ENCODE measurements at regions not wholly inside any gene's neighbourhood (a gene's known extent, or its start where the extent isn't known, plus 50 kb on each side); places are given as distances from the start of the nearest gene placed in this dataset.

- DNase-seq: no peak
Measured at GRCh38 chr21:43316156-43316845, 110.6 kb downstream of the SIK1 start.

- DNase-seq: no peak
Measured at GRCh38 chr21:43315244-43316137, 111.4 kb downstream of the SIK1 start.

DNA sequence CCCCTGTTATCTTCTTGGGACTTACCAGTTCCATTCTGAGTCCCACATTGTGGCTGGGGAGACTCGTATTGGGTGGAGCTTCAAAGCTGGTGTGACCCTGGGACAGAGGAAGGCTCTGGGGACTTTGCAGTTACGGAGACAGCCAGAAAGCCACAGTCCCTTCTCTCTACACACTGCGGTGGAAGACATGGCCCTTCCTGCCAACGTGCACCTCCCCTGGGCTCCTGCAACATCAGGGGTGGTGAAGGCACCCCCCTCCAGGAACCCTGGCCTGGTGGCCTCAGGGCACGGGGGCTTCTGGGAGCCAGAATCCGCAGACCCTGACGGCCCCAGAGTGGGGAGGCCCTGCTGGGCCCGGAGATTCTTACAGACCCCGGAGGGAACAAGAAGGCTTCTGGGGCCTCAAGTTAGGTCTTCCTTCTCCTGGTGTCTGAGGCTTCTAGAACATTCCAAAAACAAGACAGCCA lies 113.0 kb downstream of the SIK1 start:
- no peak for DNase-seq

DNA sequence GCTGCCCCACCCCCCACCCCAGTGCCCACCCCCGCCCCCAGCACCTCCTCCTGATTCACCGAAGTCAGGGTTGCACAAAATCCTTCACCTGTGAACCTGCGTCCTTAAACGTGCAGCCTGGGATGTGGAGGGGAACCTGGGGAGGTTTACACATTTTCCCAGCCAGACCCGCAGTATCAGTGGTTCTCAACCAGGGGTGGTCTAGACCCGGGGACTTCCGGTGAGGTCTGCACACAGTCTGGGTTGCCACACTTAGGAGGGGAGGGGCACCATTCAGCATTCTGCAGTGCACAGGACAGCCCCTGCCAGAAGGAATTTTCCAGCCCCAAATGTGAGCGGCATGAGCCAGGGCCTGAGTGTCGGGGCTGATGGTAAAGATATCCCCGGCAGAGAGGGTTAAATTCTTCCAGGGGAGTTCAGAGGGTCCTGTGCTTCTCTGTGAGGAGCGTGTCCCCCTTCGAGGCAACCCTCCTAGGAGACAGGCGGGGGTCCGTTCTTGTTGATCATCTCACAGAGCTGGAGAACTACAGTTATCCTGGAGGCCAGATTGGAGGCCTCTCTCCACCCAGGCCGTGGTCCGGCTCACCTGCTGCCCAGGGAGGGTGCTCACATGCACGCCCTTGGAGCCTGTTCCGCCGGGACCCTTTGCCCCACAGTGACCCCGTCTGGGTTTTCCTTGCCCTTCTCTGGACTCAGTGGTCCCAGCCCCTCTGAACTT lies 113.6 kb downstream of the SIK1 start:
- no peak for DNase-seq

DNA sequence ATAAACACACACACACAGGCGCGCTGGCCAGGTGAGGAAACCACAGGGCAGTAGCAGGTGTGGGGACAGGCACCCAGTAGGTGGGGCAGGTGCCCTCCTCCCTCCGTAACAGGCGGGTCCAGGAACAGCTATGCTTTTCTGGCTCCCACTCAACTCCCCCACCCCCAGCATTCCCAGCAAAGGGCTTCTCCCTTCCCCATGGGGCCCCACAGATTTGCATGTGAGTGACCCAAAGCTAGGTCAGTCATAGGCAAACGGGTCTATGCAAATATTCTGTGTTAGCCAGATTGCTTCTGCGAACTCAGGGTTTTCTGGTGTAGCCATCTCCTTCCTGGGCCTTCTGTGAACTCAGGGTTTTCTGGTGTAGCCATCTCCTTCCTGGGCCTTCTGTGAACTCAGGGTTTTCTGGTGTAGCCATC lies 114.2 kb downstream of the SIK1 start:
- no peak for DNase-seq

DNA sequence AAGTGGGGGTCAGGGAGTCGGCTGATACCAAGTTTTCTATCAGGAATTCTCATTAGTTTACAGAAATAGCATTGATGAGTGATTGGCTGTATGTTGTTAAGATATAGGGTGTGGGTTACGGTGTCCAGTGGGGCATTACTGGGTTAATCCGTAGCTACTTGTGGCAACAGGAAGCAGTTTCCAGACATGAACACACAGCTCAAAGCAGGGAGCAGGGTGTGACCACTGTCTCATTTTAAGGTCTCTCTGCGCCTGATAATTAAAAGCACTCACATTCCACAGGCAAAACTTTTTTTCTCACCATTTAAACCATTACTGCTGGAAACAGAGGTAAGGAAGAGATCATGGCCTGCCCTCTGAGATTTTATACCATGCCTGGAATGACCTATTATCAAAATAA lies 114.9 kb downstream of the SIK1 start:
- no peak for DNase-seq

GRCh38 chr21:43311301-43311817 lies 115.6 kb downstream of the SIK1 start:
- peak; percentile 98 for DNase-seq

GRCh38 chr21:43308815-43309283 lies 118.1 kb downstream of the SIK1 start:
- no peak for DNase-seq

- DNase-seq: no peak
Measured at GRCh38 chr21:43308101-43308814, 118.7 kb downstream of the SIK1 start.

GRCh38 chr21:43307677-43308070 lies 119.3 kb downstream of the SIK1 start:
- DNase-seq: no peak

- no peak for DNase-seq
Measured at GRCh38 chr21:43306911-43307676, 119.8 kb downstream of the SIK1 start.

DNA sequence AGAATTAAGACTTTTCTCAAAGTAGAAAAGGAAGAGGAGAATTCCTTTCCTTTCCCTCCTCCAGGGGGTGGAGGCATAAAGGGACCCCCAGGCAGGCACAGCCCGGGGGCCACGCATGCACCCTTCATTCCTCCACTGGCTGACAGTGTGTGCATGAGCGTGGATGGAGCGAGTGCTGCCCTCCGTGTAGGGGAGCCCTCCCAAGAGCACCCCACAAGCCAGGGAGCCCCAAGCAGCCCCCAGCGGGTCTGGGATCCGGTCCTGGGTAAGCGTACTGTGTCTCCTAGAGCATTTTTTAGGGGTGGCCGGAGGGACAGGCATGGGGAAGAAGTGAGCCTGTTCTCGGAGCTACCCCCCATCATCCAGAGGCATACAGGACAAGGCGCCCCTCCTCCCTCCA lies 120.5 kb downstream of the SIK1 start:
- no peak for DNase-seq

GRCh38 chr21:43305811-43306311 lies 121.1 kb downstream of the SIK1 start:
- DNase-seq: no peak

GRCh38 chr21:43305336-43305665 lies 121.6 kb downstream of the SIK1 start:
- no peak for DNase-seq

- no peak for DNase-seq
Measured at GRCh38 chr21:43304621-43305335, 122.2 kb downstream of the SIK1 start.

- DNase-seq: no peak
Measured at GRCh38 chr21:43304206-43304605, 122.7 kb downstream of the SIK1 start.

GRCh38 chr21:43303275-43304178 lies 123.4 kb downstream of the SIK1 start:
- no peak for DNase-seq

DNA sequence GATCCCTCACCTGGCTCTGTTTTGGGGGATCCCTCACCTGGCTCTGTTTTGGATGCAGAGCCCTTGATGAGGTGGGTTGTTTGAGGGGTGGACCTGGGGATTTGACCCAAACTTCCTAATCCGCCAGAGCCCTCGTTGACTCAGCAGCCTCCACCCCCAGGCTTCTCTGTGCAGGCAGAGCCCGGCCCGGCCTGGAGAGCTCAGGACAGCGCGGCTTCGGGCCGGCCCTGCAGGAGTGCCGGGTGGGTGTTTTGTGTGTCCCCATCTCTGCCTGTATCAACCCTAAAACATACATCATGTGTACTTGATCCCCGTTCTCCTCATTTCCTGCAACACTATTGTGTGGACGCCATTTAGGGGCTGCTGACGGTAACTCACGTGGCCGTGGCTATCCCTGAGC lies 124.2 kb downstream of the SIK1 start:
- DNase-seq: no peak

DNA sequence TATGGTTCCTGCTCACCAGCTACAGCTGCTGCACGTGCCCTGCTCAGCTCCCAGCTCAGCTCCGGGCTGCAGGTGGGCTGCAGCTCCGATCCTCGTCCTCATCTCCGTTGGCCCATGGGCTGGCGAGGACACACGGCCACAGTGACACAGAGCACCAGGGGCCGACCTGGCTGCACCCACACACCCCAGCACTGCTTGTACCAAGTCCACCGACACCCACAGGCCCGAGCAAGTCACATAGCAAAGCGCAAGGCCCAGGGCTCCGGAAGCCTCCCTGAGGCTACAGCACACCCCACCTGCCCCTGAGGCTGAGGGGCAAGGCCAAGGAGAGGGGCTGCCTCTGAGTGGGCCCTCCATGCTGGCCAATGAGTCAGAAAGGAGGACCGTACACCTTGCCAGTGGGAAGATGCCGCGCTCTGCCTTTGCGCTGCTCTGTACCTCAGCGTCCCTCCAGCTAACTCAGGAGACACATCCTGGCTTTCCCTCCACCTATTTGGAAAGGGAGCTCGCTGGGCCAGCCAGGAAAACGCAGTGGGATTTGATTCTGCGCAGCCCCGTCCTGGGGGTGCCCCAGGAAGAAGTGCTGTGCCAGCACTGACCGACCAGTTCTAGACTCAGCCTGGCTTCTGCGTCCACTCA lies 124.8 kb downstream of the SIK1 start:
- no peak for DNase-seq

Measured in NCI-H1417 treated with DMSO at 0.1 percent for 48 hours (cell line).